Fibroblast of lung (primary cell): ENCODE measurements at regions not wholly inside any gene's neighbourhood (a gene's known extent, or its start where the extent isn't known, plus 50 kb on each side); places are given as distances from the start of the nearest gene placed in this dataset.

Experiments
- CTCF ChIP-seq, 2 donors: IDR thresholded peaks in 1 of 2; conservative IDR thresholded peaks in 1 of 2; 1 replicate in 1 of 2; 2 replicates in 1 of 2; pipeline ENCODE4 v1.5.1; 2011 to 2012; ENCODE audit warnings: low read length in 2 of 2, control low read depth in 1 of 2, inconsistent platforms in 1 of 2, low read depth in 1 of 2, mild to moderate bottlenecking in 1 of 2
- EZH2 ChIP-seq: IDR thresholded peaks from 2 replicates; pipeline ENCODE4 v1.5.1; 2012; ENCODE audit warnings: low read length, control low read depth, mild to moderate bottlenecking; ENCODE audit errors: missing control alignments

- no peak for TF ChIP-seq CTCF (conservative IDR thresholded peaks at IDR 0.05 in 1 of 2, IDR thresholded peaks at IDR 0.05 in 1 of 2; ENCODE audit: low read depth in 1 of 2, low read length in 2 of 2)
- TF ChIP-seq EZH2, result no peak
These were observed 768.5 kb upstream of the ACO1 start for GRCh38 chr9:31615966-31616365.
